ENCODE measurements at regions not wholly inside any gene's neighbourhood (a gene's known extent, or its start where the extent isn't known, plus 50 kb on each side); places are given as distances from the start of the nearest gene placed in this dataset.
"Not testable (repeated sequence)": the region's sequence is repeated elsewhere in the genome, so short reads cannot be mapped to it uniquely, and the experiment has no call there.

DNA sequence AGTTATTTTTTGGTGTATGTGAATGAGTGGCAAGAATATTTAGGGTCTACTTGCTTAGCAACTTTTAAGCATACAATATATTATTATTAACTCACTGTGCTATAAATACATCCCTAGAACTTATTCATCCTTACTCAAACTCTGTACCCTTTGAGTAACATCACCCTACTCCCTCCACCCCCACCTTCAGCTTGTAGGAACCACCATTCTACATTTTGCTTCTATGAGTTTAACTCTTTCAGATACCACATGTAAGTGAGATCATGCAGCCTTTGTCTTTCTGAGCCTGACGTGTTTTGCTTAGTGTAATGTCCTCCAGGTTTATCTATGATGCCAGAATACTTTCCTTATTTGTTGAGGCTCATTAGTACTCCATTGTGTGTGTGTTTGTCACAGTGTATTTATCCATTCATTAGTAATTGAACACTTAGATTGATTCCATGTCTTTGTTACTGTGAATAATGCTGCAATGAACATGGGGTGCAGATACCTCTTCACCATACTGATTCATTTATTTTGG lies 526.9 kb downstream of the PYDC2 start:
- Histone ChIP-seq H3K9ac (ENCODE audit: low read length in 5 of 5) (no peak overlapping the region), H3K36me3 (ENCODE audit: control insufficient read depth in 5 of 5, insufficient read depth in 5 of 5, low read length in 5 of 5) (no peaks in the 10 kb centered on the region), H3K27ac (ENCODE audit: low read depth, low read length) (no peak overlapping the region), H3K27me3 (ENCODE audit: control insufficient read depth in 5 of 5, insufficient read depth in 4 of 5, low read length in 5 of 5) (no peaks in the 10 kb centered on the region), H3K4me1 (ENCODE audit: control insufficient read depth in 5 of 5, insufficient read depth in 5 of 5, low read length in 5 of 5) (no peaks in the 10 kb centered on the region), H3K9me3 (ENCODE audit: control insufficient read depth in 5 of 5, low read length in 5 of 5) (peaks cover 0 to 4% (median 0%) of the 10 kb centered on the region in 5 donors), H3K4me3 (ENCODE audit: low read depth in 1 of 5, low read length in 5 of 5) (no peak overlapping the region)

DNA sequence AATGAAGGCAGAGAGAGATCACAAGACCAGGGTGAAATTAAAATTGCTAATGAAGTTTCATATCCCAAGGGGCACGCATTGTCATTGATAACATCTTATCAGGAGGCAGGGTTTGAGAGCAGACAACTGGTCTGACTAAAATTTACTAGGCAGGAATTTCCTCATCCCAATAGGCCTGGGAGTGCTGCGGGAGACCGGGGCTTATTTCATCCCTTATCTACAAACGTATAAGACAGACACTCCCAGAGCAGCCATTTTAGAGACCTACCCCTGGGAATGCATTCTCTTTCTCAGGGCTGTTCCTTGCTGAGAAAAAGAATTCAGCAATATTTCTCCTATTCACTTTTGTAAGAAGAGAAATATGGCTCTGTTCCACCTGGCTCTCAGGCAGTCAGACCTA lies 533.0 kb downstream of the PYDC2 start:
- not testable (repeated sequence) for H3K9me3 ChIP-seq (ENCODE audit: control insufficient read depth in 5 of 5, low read length in 5 of 5); H3K4me1 ChIP-seq (ENCODE audit: control insufficient read depth in 5 of 5, insufficient read depth in 5 of 5, low read length in 5 of 5); H3K27me3 ChIP-seq (ENCODE audit: control insufficient read depth in 5 of 5, insufficient read depth in 4 of 5, low read length in 5 of 5); H3K9ac ChIP-seq (ENCODE audit: low read length in 5 of 5); H3K27ac ChIP-seq (ENCODE audit: low read depth, low read length); H3K4me3 ChIP-seq (ENCODE audit: low read depth in 1 of 5, low read length in 5 of 5); H3K36me3 ChIP-seq (ENCODE audit: control insufficient read depth in 5 of 5, insufficient read depth in 5 of 5, low read length in 5 of 5)

DNA sequence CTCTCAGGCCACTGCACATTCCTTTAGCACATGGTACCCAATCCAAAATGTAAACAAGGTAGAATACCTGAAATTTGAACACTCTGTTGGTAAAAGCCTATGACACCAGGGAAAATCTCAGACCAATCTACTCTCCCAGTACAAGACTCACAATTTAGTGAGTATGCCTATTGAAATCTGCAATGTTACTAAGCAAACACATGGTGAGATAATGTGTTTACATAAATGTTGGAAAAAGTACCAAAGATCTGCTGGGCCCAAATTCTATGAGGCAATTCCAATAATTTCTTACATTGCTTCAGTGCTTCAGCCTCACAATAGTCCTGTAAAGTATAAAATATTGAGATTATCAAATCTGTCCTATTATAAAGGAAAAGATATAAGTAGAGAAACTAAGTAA lies 536.1 kb downstream of the PYDC2 start:
- H3K9me3 ChIP-seq (ENCODE audit: control insufficient read depth in 5 of 5, low read length in 5 of 5), result peaks cover 0 to 4% (median 0%) of the 10 kb centered on the region in 5 donors

DNA sequence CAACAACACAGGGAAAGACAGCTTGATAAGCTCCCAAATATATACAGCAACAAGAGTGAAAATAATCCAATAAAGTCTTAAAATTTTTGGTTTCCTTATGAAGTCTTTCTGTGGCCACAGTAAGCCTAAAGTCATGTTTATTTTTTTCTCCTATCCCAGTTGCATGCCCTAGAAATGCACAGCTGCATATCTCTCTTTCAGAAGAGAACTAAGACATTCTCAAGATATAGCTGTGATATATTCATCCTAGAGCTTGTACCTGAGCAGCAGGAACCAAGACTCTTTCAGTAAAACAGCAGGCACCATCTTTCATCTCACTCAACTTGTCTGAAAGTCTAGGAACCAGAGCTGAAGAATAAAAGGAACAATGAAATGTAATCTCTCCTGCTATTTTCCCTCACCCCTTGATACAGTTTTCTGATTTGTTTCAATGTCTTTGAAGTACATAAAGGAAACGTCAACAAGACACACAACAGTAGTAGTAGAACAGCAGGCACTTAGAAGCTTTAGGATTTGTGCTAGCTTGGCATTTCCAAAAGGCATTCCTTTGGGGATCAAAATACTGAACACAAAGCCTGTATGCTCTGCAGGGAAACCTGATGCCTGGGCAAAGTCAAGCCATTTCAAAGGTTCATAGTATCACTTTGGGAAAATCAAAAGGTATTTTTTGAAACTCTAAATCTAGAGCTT lies 536.8 kb downstream of the PYDC2 start:
- Histone ChIP-seq H3K27me3 (ENCODE audit: control insufficient read depth in 5 of 5, insufficient read depth in 4 of 5, low read length in 5 of 5) (no peaks in the 10 kb centered on the region), H3K4me3 (ENCODE audit: low read depth in 1 of 5, low read length in 5 of 5) (no peak overlapping the region), H3K36me3 (ENCODE audit: control insufficient read depth in 5 of 5, insufficient read depth in 5 of 5, low read length in 5 of 5) (no peaks in the 10 kb centered on the region), H3K9ac (ENCODE audit: low read length in 5 of 5) (no peak overlapping the region), H3K27ac (ENCODE audit: low read depth, low read length) (no peak overlapping the region), H3K4me1 (ENCODE audit: control insufficient read depth in 5 of 5, insufficient read depth in 5 of 5, low read length in 5 of 5) (no peaks in the 10 kb centered on the region), H3K9me3 (ENCODE audit: control insufficient read depth in 5 of 5, low read length in 5 of 5) (peaks cover 0 to under 1% (median 0%) of the 10 kb centered on the region in 5 donors)

More for the DNA sequence above, 536.1 kb downstream of the PYDC2 start:
- Histone ChIP-seq H3K4me1 (ENCODE audit: control insufficient read depth in 5 of 5, insufficient read depth in 5 of 5, low read length in 5 of 5) (no peaks in the 10 kb centered on the region), H3K27me3 (ENCODE audit: control insufficient read depth in 5 of 5, insufficient read depth in 4 of 5, low read length in 5 of 5) (no peaks in the 10 kb centered on the region), H3K36me3 (ENCODE audit: control insufficient read depth in 5 of 5, insufficient read depth in 5 of 5, low read length in 5 of 5) (no peaks in the 10 kb centered on the region), H3K27ac (ENCODE audit: low read depth, low read length) (no peak overlapping the region), H3K4me3 (ENCODE audit: low read depth in 1 of 5, low read length in 5 of 5) (no peak overlapping the region), H3K9ac (ENCODE audit: low read length in 5 of 5) (no peak overlapping the region)

DNA sequence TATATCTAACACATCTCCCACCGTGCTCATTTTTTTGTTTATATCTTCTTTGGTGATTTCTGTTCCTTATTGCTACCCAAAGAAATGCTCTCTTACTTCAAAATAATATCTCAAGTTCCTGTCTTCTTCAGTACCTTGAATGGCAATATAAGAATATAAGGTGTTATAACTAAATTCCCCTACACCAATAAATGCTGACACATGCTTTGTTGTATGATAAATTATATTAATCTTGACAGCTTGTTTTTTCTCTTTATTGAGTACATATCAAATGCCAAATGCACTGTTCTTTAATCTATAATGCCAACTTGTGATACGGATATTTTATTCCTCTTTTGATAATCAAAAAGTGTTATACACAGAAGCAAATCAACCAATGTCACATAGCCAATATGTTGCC lies 540.3 kb downstream of the PYDC2 start:
- H3K9me3 ChIP-seq (ENCODE audit: control insufficient read depth in 5 of 5, low read length in 5 of 5), result no peaks in the 10 kb centered on the region
- H3K27ac ChIP-seq (ENCODE audit: low read depth, low read length), result no peak overlapping the region
- no peaks in the 10 kb centered on the region for H3K4me1 ChIP-seq (ENCODE audit: control insufficient read depth in 5 of 5, insufficient read depth in 5 of 5, low read length in 5 of 5)
- no peaks in the 10 kb centered on the region for H3K27me3 ChIP-seq (ENCODE audit: control insufficient read depth in 5 of 5, insufficient read depth in 4 of 5, low read length in 5 of 5)
- H3K9ac ChIP-seq (ENCODE audit: low read length in 5 of 5), result no peak overlapping the region
- H3K4me3 ChIP-seq (ENCODE audit: low read depth in 1 of 5, low read length in 5 of 5), result no peak overlapping the region
- H3K36me3 ChIP-seq (ENCODE audit: control insufficient read depth in 5 of 5, insufficient read depth in 5 of 5, low read length in 5 of 5), result no peaks in the 10 kb centered on the region

DNA sequence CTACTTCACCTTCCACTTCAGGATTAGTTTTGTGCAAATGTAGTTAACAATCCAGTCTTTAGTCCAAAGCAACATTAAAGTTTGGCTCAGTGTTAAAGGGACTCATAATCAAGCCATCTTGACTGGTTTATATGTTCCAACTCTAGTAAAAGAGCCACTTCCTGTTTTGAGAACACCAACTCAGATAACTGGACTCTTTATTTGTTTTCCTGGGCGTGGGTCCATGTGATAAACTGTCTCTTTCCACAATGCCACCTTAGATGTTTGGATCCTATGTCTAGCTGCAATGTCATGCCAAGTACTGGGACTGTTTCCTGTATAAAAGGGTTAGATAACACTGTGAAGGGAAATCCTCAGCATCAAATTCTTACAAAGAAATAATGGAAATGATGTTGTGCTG lies 545.0 kb downstream of the PYDC2 start:
- Histone ChIP-seq H3K4me3 (ENCODE audit: low read depth in 1 of 5, low read length in 5 of 5) (no peak overlapping the region), H3K27me3 (ENCODE audit: control insufficient read depth in 5 of 5, insufficient read depth in 4 of 5, low read length in 5 of 5) (peaks cover 0 to 3% (median 0%) of the 10 kb centered on the region in 5 donors), H3K4me1 (ENCODE audit: control insufficient read depth in 5 of 5, insufficient read depth in 5 of 5, low read length in 5 of 5) (no peaks in the 10 kb centered on the region), H3K9ac (ENCODE audit: low read length in 5 of 5) (no peak overlapping the region), H3K36me3 (ENCODE audit: control insufficient read depth in 5 of 5, insufficient read depth in 5 of 5, low read length in 5 of 5) (no peaks in the 10 kb centered on the region), H3K9me3 (ENCODE audit: control insufficient read depth in 5 of 5, low read length in 5 of 5) (no peaks in the 10 kb centered on the region), H3K27ac (ENCODE audit: low read depth, low read length) (no peak overlapping the region)

DNA sequence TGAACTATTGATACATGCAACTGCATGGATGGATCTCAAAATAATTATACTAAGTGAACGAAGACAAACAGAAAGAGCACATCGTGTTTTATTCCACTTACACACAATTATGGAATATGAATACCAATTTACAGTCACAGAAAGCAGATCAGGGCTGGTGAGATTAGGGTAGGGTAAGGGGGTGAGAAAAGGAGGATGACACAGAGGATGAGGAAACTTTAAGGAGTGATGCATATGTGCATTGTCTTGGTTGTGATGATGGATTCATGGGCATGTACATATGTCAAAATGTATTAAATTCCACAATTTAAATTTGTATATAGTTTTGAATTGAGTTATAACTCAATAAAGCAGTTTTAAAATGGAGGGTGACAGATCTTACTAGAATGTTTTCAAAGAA lies 548.9 kb downstream of the PYDC2 start:
- Histone ChIP-seq H3K27me3 (ENCODE audit: control insufficient read depth in 5 of 5, insufficient read depth in 4 of 5, low read length in 5 of 5) (peaks cover 0 to 3% (median 0%) of the 10 kb centered on the region in 5 donors), H3K36me3 (ENCODE audit: control insufficient read depth in 5 of 5, insufficient read depth in 5 of 5, low read length in 5 of 5) (no peaks in the 10 kb centered on the region), H3K4me1 (ENCODE audit: control insufficient read depth in 5 of 5, insufficient read depth in 5 of 5, low read length in 5 of 5) (no peaks in the 10 kb centered on the region), H3K9me3 (ENCODE audit: control insufficient read depth in 5 of 5, low read length in 5 of 5) (peaks cover 0 to 4% (median 4%) of the 10 kb centered on the region in 5 donors), H3K27ac (ENCODE audit: low read depth, low read length) (no peak overlapping the region), H3K4me3 (ENCODE audit: low read depth in 1 of 5, low read length in 5 of 5) (no peak overlapping the region), H3K9ac (ENCODE audit: low read length in 5 of 5) (no peak overlapping the region)

DNA sequence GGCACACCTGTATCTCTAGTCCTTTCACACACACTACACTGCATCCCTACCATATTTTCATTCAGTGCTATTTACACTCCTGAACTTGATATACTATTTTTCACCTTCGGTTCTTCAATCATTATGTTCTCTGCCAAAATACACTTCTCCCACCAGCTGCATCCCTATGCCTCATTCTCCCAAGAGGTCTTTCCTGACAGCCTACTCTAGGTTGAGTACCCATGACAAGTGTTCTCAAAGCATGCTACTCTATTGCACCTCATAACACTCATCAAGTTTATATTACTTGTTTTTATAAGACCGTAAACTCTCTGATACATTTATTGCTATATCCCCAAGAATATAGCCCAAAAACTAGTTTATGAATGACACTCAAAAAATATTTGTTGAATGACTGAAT lies 549.5 kb downstream of the PYDC2 start:
- H3K9me3 ChIP-seq (ENCODE audit: control insufficient read depth in 5 of 5, low read length in 5 of 5), result peaks cover 0 to 4% (median 4%) of the 10 kb centered on the region in 5 donors
- no peak overlapping the region for H3K27ac ChIP-seq (ENCODE audit: low read depth, low read length)
- H3K4me1 ChIP-seq (ENCODE audit: control insufficient read depth in 5 of 5, insufficient read depth in 5 of 5, low read length in 5 of 5), result no peaks in the 10 kb centered on the region
- H3K27me3 ChIP-seq (ENCODE audit: control insufficient read depth in 5 of 5, insufficient read depth in 4 of 5, low read length in 5 of 5), result peaks cover 0 to 3% (median 0%) of the 10 kb centered on the region in 5 donors
- H3K4me3 ChIP-seq (ENCODE audit: low read depth in 1 of 5, low read length in 5 of 5), result no peak overlapping the region
- no peak overlapping the region for H3K9ac ChIP-seq (ENCODE audit: low read length in 5 of 5)
- no peaks in the 10 kb centered on the region for H3K36me3 ChIP-seq (ENCODE audit: control insufficient read depth in 5 of 5, insufficient read depth in 5 of 5, low read length in 5 of 5)

DNA sequence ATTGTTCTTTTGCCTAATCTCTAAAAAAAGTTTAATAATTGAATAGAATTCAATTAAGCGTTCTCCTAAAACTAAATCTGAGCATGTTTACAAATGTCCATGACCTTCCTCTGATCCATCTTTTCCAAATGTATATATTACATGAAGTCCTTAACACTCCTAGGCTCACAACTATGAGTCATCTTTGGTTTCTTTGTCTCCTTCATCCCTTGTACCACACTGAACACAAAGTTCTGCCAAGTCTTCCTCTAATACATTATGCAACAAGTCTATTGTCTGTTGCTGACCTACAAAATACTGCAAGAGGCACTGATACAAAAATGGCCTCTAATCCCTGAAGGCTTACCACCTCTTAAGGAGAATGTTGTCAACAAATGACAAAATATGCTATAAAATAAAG lies 550.2 kb downstream of the PYDC2 start:
- H3K27ac ChIP-seq (ENCODE audit: low read depth, low read length), result no peak overlapping the region
- H3K4me3 ChIP-seq (ENCODE audit: low read depth in 1 of 5, low read length in 5 of 5), result no peak overlapping the region
- H3K9me3 ChIP-seq (ENCODE audit: control insufficient read depth in 5 of 5, low read length in 5 of 5), result peaks cover 0 to 4% (median 4%) of the 10 kb centered on the region in 5 donors
- no peaks in the 10 kb centered on the region for H3K4me1 ChIP-seq (ENCODE audit: control insufficient read depth in 5 of 5, insufficient read depth in 5 of 5, low read length in 5 of 5)
- no peaks in the 10 kb centered on the region for H3K36me3 ChIP-seq (ENCODE audit: control insufficient read depth in 5 of 5, insufficient read depth in 5 of 5, low read length in 5 of 5)
- H3K27me3 ChIP-seq (ENCODE audit: control insufficient read depth in 5 of 5, insufficient read depth in 4 of 5, low read length in 5 of 5), result peaks cover 0 to 3% (median 0%) of the 10 kb centered on the region in 5 donors
- no peak overlapping the region for H3K9ac ChIP-seq (ENCODE audit: low read length in 5 of 5)

DNA sequence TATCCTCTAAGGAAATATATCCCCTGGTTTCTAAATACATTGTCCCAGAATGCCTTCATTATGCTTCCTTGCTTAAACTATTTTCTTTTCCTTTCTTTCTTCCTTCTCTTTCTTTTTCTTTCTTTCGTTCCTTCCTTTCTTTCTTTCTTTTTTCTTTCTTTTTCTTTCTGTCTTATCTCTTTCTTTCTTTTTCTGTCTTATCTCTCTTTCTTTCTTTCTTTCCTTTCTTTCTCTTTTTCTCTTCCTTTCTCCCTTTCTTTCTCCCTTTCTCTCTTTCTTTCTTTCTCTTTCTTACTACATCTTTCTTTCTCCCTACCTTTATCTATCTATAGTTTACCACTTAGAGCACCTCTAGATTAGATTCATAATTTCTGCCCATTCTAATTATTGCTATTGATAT lies 552.1 kb downstream of the PYDC2 start:
- H3K9me3 ChIP-seq (ENCODE audit: control insufficient read depth in 5 of 5, low read length in 5 of 5), result peaks cover 0 to 6% (median 4%) of the 10 kb centered on the region in 5 donors
- H3K4me3 ChIP-seq (ENCODE audit: low read depth in 1 of 5, low read length in 5 of 5), result no peak overlapping the region
- no peak overlapping the region for H3K27ac ChIP-seq (ENCODE audit: low read depth, low read length)
- H3K27me3 ChIP-seq (ENCODE audit: control insufficient read depth in 5 of 5, insufficient read depth in 4 of 5, low read length in 5 of 5), result no peaks in the 10 kb centered on the region
- H3K4me1 ChIP-seq (ENCODE audit: control insufficient read depth in 5 of 5, insufficient read depth in 5 of 5, low read length in 5 of 5), result no peaks in the 10 kb centered on the region
- H3K9ac ChIP-seq (ENCODE audit: low read length in 5 of 5), result no peak overlapping the region
- no peaks in the 10 kb centered on the region for H3K36me3 ChIP-seq (ENCODE audit: control insufficient read depth in 5 of 5, insufficient read depth in 5 of 5, low read length in 5 of 5)

Data from subcutaneous abdominal adipose tissue (tissue), 5 donors.